ENCODE measurements at regions not wholly inside any gene's neighbourhood (a gene's known extent, or its start where the extent isn't known, plus 50 kb on each side); places are given as distances from the start of the nearest gene placed in this dataset.

- TF ChIP-seq CTCF (conservative IDR thresholded peaks at IDR 0.05; ENCODE audit: low read depth, low read length) (no peak), POLR2A (IDR thresholded peaks at IDR 0.05; ENCODE audit: low read depth, low read length) (no peak), CHD1 (IDR thresholded peaks at IDR 0.05; ENCODE audit: low read depth, low read length) (no peak), RFX5 (IDR thresholded peaks at IDR 0.05; ENCODE audit: low read depth, low read length) (no peak), MXI1 (IDR thresholded peaks at IDR 0.05; ENCODE audit: borderline replicate concordance, low read depth, low read length) (no peak), RCOR1 (IDR thresholded peaks at IDR 0.05; ENCODE audit: insufficient replicate concordance, low read length) (no peak), USF2 (IDR thresholded peaks at IDR 0.05; ENCODE audit: low read depth, low read length) (no peak), SMC3 (IDR thresholded peaks at IDR 0.05; ENCODE audit: low read depth, low read length) (no peak), ELK1 (IDR thresholded peaks at IDR 0.05; ENCODE audit: borderline replicate concordance, low read depth, low read length) (no peak)
These were observed 162.1 kb upstream of the NANOGP8 start for GRCh38 chr15:35247150-35247549.
